Activated CD4-positive, alpha-beta memory T cell treated with anti-CD3 and anti-CD28 coated beads for 36 hours (primary cell): ENCODE measurements at regions not wholly inside any gene's neighbourhood (a gene's known extent, or its start where the extent isn't known, plus 50 kb on each side); places are given as distances from the start of the nearest gene placed in this dataset.
A peak's percentile ranks its signal among the peaks of the same experiment; 100 is the strongest.
"Not testable (repeated sequence)": the region's sequence is repeated elsewhere in the genome, so short reads cannot be mapped to it uniquely, and the experiment has no call there.

Experiments
- CTCF ChIA-PET: fragments of 350-600 bp; sonication (Branson Sonifier 250); formaldehyde crosslinking; loops from one replicate; lab custom pipeline; 2021; ENCODE audit warnings: antibody characterized with exemption, inconsistent platforms; lab: Charles Lee
- POLR2A ChIA-PET: fragments of 350-600 bp; sonication (Branson Sonifier 250); formaldehyde crosslinking; loops from one replicate; lab custom pipeline; 2021; ENCODE audit warnings: antibody characterized with exemption; lab: Charles Lee
- DNase-seq: peaks from one replicate; pipeline ENCODE4 v3.0.0-alpha.2; 2020
- H3K27ac Mint-ChIP-seq: one replicate; pipeline ENCODE4 v1.8.0; 2021; ENCODE audit warnings: mixed read lengths
- H3K27me3 Mint-ChIP-seq: one replicate; pipeline ENCODE4 v1.8.0; 2021; ENCODE audit warnings: mixed read lengths
- H3K36me3 Mint-ChIP-seq: one replicate; pipeline ENCODE4 v1.8.0; 2021; ENCODE audit warnings: mixed read lengths
- H3K4me1 Mint-ChIP-seq: one replicate; pipeline ENCODE4 v1.8.0; 2021; ENCODE audit warnings: low read depth, mixed read lengths
- H3K4me3 Mint-ChIP-seq: one replicate; pipeline ENCODE4 v1.8.0; 2021; ENCODE audit warnings: mild to moderate bottlenecking, mixed read lengths
- H3K9me3 Mint-ChIP-seq: one replicate; pipeline ENCODE4 v1.8.0; 2021; ENCODE audit warnings: mixed read lengths
- intact Hi-C: fragments of 100-400 bp; cut with micrococcal nuclease; formaldehyde crosslinking; loops from one replicate; pipeline ENCODE4 v1.15.1; 2023

GRCh38 chr1:173330149-173330951, 123.2 kb upstream of the TNFSF4 start:
- H3K27me3 Mint-ChIP-seq = no peaks in the 10 kb centered on the region
- DNase-seq = no peak
- H3K27ac Mint-ChIP-seq = no peak overlapping the region
- ChIA-PET CTCF (no interaction called here), POLR2A (no interaction called here)
- no peak overlapping the region for H3K4me3 Mint-ChIP-seq
- H3K9me3 Mint-ChIP-seq = peaks cover 2% of the 10 kb centered on the region
- intact Hi-C loops = loop anchor here (2.0 to 10.0 kb wide), 2 partner anchors 76 to 436 kb away; no protein-coding TSS in a partner anchor
- H3K4me1 Mint-ChIP-seq = peaks cover 20% of the 10 kb centered on the region
- H3K36me3 Mint-ChIP-seq = peaks cover 2% of the 10 kb centered on the region

DNA sequence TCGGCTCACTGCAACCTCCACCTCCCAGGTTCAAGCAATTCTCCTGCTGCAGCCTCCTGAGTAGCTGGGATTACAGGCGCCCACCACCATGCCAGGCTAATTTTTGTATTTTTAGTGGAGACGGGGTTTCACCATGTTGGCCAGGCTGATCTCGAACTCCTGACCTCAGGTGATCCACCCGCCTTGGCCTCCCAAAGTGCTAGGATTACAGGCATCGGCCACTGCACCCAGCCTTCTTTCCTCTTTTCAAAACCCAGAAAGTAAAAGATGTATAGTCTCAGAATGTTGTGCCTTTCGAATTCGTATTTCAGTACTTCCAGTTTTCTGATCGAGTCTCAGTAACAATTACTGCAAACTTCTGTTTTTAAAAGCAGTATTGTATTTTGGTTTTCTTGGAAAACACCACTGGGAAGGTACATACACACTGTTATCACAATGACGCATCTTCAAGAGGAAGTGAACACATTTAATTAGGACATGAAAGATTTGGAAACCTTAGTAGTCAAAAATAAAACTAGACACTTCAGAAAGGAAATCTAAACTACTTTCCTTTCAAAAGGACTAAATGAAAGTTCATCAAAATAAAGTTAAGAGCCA, 123.9 kb upstream of the TNFSF4 start:
- Mint-ChIP-seq H3K4me1 (peaks cover 20% of the 10 kb centered on the region), H3K4me3 (peak overlapping the region; percentile 23), H3K27ac (peak overlapping the region; percentile 59)
- H3K9me3 Mint-ChIP-seq, DNase-seq, H3K27me3 Mint-ChIP-seq, POLR2A ChIA-PET, H3K36me3 Mint-ChIP-seq: not testable (repeated sequence)
- intact Hi-C loops = loop anchor here (1.0 to 10.0 kb wide), 4 partner anchors 33 to 436 kb away; no protein-coding TSS in a partner anchor
- CTCF ChIA-PET = interaction anchor here (0.8 kb wide), 1 partner anchor 552 kb away, joined by 3 read pairs; no protein-coding TSS in a partner anchor

DNA sequence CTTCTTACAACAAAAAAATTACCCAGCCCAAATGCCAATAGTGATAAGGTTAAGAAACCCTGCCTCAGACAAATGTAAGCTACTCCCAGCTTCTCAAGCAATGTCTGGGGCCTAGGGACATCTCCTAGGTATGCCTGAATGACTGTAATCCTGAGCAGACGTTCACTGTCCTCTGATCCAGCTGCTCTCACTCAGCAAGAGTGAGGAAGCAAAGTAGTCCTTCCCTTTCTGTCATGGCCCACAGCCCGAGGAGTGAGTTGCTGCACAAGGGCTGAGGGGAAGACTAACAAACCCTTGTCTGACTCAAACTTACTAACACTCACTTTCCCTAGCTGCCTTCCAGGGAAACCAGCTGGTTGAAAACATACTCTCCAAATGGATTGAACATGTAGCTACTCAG, 124.9 kb upstream of the TNFSF4 start:
- intact Hi-C loops = loop anchor here (10.0 kb wide), 1 partner anchor 437 kb away; no protein-coding TSS in a partner anchor
- Mint-ChIP-seq H3K4me3 (no peak overlapping the region), H3K27me3 (no peaks in the 10 kb centered on the region), H3K27ac (no peak overlapping the region), H3K36me3 (no peaks in the 10 kb centered on the region), H3K4me1 (peaks cover 20% of the 10 kb centered on the region), H3K9me3 (no peaks in the 10 kb centered on the region)
- CTCF ChIA-PET = interaction anchor here (0.7 to 1.2 kb wide), 3 partner anchors 76 to 553 kb away, joined by 3 to 4 read pairs (median 3); no protein-coding TSS in a partner anchor
- POLR2A ChIA-PET = no interaction called here
- no peak for DNase-seq

DNA sequence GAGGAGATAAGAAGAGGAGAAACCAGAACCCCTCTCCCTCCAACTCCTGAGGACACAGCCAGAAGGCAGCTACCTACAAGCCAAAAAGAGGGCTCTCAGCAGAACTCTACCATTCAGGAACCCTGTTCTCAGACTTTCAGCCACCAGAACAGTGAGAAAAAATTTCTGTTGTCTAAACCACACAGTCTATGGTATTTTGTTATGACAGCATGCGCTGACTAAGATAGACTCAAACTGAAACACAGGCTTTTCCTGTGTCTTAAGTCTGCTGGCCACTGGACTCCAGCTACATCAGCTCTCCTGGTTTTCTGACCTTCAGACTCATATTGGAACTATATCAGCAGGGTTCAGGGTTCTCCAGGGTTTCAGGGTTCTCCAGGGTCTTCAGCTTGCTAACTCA, 126.5 kb upstream of the TNFSF4 start:
- DNase-seq = no peak
- peaks cover 20% of the 10 kb centered on the region for H3K4me1 Mint-ChIP-seq
- no peak overlapping the region for H3K27ac Mint-ChIP-seq
- no peaks in the 10 kb centered on the region for H3K9me3 Mint-ChIP-seq
- H3K4me3 Mint-ChIP-seq = no peak overlapping the region
- intact Hi-C loops = loop anchor here (10.0 kb wide), 1 partner anchor 439 kb away; no protein-coding TSS in a partner anchor
- ChIA-PET POLR2A (no interaction called here), CTCF (no interaction called here)
- H3K27me3 Mint-ChIP-seq = no peaks in the 10 kb centered on the region
- no peaks in the 10 kb centered on the region for H3K36me3 Mint-ChIP-seq

DNA sequence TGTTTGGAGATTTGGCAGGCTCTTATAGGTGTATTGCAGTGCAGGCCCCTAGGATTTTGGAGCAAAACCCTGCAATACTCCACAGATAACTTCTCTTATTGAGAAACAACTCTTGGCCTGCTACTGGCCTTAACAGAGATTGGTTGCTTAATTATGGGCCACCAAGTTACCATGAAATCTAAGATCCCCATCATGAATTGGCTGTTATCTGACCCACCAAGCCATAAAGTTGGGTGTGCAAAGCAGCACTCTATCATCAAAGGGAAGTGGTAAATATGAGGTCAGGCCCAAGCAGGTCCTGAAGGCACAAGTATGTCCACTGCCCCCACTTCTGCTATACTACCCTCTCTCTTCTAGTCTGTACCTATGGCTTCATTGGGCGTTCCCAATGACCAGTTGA, 130.0 kb upstream of the TNFSF4 start:
- Mint-ChIP-seq H3K9me3 (no peaks in the 10 kb centered on the region), H3K4me3 (no peak overlapping the region), H3K27ac (no peak overlapping the region), H3K4me1 (peaks cover 7% of the 10 kb centered on the region), H3K27me3 (no peaks in the 10 kb centered on the region), H3K36me3 (no peaks in the 10 kb centered on the region)
- no peak for DNase-seq
- ChIA-PET POLR2A (no interaction called here), CTCF (no interaction called here)
- intact Hi-C loops = loop anchor here (10.0 kb wide), 1 partner anchor 442 kb away; no protein-coding TSS in a partner anchor

DNA sequence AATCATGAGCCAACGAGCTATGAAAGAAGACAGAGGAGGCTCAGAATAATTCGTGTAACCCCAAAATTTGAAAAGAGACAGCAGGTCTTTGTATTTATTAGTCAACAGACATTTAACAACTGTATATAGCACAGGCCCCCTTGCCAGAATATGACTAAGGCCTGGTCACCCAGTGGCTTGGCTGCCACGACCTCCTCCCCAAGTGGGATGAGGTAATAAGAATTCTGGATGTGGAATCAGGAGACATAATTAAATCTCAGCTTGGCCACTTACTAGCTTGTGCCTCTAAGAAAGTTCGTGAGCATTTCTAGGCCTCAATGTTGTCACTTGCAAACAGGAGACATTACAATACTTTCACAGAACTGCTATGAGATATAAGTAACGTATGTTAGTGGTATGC, 134.2 kb upstream of the TNFSF4 start:
- CTCF ChIA-PET = no interaction called here
- Mint-ChIP-seq H3K27me3 (no peaks in the 10 kb centered on the region), H3K4me3 (no peak overlapping the region), H3K4me1 (no peaks in the 10 kb centered on the region), H3K27ac (no peak overlapping the region), H3K9me3 (no peaks in the 10 kb centered on the region), H3K36me3 (no peaks in the 10 kb centered on the region)
- intact Hi-C loops = no loop called here
- no peak for DNase-seq
- POLR2A ChIA-PET = no interaction called here

GRCh38 chr1:173341971-173342370, 134.8 kb upstream of the TNFSF4 start:
- H3K4me3 Mint-ChIP-seq = no peak overlapping the region
- DNase-seq = no peak

DNA sequence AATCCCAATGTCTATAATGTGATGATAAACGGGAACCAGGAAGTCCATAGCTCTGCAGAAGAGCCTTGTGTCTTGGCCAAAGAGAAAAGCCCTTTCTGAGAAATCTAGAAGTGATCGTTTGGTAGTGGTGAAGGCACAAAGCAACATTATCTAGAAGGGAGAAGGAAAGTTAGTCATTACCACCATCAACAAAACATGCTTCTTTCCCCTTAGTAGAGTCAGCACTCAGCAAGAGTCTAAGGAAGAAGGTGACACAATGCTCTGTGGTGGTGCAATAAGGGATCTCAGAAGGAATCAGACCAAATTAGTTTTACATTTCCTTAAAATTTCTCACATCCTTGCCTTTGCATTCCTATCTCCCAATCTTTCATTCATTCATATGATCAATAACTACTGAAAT, 134.4 kb upstream of the PRDX6 start:
- CTCF ChIA-PET = no interaction called here

More at GRCh38 chr1:173341971-173342370, 134.8 kb upstream of the TNFSF4 start:
- Mint-ChIP-seq H3K9me3 (no peaks in the 10 kb centered on the region), H3K4me1 (no peaks in the 10 kb centered on the region), H3K27me3 (no peaks in the 10 kb centered on the region), H3K36me3 (no peaks in the 10 kb centered on the region), H3K27ac (no peak overlapping the region)
- POLR2A ChIA-PET = no interaction called here
- CTCF ChIA-PET = no interaction called here
- intact Hi-C loops = no loop called here

DNA sequence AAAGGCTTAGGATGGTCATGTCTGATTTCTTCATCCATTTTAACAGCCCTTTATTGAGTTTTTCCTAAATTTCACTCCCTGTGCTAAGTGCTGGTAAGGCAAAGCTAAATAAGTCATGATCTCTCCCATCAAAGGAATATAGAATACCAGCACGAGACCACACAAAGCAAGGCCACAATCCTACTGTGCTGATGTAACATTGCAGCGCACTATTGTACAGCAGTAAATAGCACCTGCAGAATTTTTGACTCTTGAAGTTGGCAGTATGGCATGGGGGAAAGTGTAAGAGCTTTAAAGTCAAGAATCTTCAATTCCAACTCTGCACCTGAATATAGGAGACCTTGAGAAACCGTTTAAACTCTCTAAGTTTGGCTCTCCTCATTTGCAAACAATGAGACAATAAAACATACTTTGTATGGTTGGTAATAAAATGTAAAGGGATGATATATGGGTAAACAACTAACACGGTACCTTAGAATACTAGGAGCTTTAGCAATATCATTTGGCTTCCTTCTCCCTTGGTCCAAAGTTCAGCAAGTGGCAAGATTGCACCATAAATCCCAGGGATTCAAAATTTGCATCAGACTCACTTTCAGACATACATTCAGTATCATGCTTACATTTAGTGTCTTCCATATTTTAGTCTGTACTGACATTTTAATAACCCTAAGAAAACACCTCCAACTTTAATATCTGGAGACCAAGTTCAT, 132.9 kb upstream of the PRDX6 start:
- H3K27me3 Mint-ChIP-seq = no peaks in the 10 kb centered on the region
- POLR2A ChIA-PET = no interaction called here
- intact Hi-C loops = no loop called here
- no peak for DNase-seq
- no peaks in the 10 kb centered on the region for H3K9me3 Mint-ChIP-seq
- H3K4me3 Mint-ChIP-seq = no peak overlapping the region
- no peaks in the 10 kb centered on the region for H3K4me1 Mint-ChIP-seq
- CTCF ChIA-PET = no interaction called here
- no peak overlapping the region for H3K27ac Mint-ChIP-seq
- peaks cover 3% of the 10 kb centered on the region for H3K36me3 Mint-ChIP-seq

More for the DNA sequence above, 134.4 kb upstream of the PRDX6 start:
- H3K9me3 Mint-ChIP-seq = no peaks in the 10 kb centered on the region
- H3K4me1 Mint-ChIP-seq = no peaks in the 10 kb centered on the region
- intact Hi-C loops = no loop called here
- DNase-seq = no peak
- H3K36me3 Mint-ChIP-seq = no peaks in the 10 kb centered on the region
- no peaks in the 10 kb centered on the region for H3K27me3 Mint-ChIP-seq
- H3K27ac Mint-ChIP-seq = no peak overlapping the region
- POLR2A ChIA-PET = no interaction called here
- H3K4me3 Mint-ChIP-seq = no peak overlapping the region

- Mint-ChIP-seq H3K4me3 (no peak overlapping the region), H3K9me3 (peaks cover 8% of the 10 kb centered on the region), H3K27ac (no peak overlapping the region), H3K36me3 (peaks cover 10% of the 10 kb centered on the region), H3K4me1 (no peaks in the 10 kb centered on the region), H3K27me3 (no peaks in the 10 kb centered on the region)
- ChIA-PET POLR2A (interaction anchor here (0.6 kb wide), 1 partner anchor 680 kb away, joined by 3 read pairs; no protein-coding TSS in a partner anchor), CTCF (no interaction called here)
- DNase-seq = no peak
- intact Hi-C loops = no loop called here
These were observed 129.8 kb upstream of the PRDX6 start for GRCh38 chr1:173347282-173347818.

DNA sequence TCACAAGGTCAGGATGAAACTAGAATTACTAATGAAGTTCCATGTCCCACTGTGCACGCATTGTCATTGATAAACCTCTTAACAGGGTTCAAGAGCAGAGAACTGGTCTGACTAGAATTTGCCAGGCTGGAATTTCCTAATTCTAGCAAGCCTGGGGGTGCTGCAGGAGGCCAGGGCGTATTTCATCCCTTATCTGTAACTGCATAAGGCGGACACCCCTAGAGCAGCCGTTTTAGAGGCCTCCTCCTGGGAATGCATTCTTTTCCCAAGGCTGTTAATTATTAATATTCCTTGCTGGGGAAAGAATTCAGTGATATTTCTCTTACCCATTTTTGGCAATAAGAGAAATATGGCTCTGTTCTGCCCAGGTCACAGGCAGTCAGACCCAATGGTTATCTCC, 124.5 kb upstream of the PRDX6 start:
- H3K27ac Mint-ChIP-seq, POLR2A ChIA-PET, intact Hi-C loops: not testable (repeated sequence)

GRCh38 chr1:173353350-173353749, 123.8 kb upstream of the PRDX6 start:
- peaks cover 26% of the 10 kb centered on the region for H3K4me1 Mint-ChIP-seq
- no peak overlapping the region for H3K4me3 Mint-ChIP-seq
- DNase-seq = no peak
- no peak overlapping the region for H3K27ac Mint-ChIP-seq
- CTCF ChIA-PET = no interaction called here
- H3K36me3 Mint-ChIP-seq = peaks cover 21% of the 10 kb centered on the region
- POLR2A ChIA-PET = no interaction called here
- no peaks in the 10 kb centered on the region for H3K27me3 Mint-ChIP-seq
- intact Hi-C loops = no loop called here
- peaks cover 20% of the 10 kb centered on the region for H3K9me3 Mint-ChIP-seq

More for the DNA sequence above, 124.5 kb upstream of the PRDX6 start:
- H3K36me3 Mint-ChIP-seq = peaks cover 21% of the 10 kb centered on the region
- peaks cover 20% of the 10 kb centered on the region for H3K9me3 Mint-ChIP-seq
- H3K27me3 Mint-ChIP-seq, DNase-seq, H3K4me3 Mint-ChIP-seq, CTCF ChIA-PET: not testable (repeated sequence)
- H3K4me1 Mint-ChIP-seq = peaks cover 26% of the 10 kb centered on the region
